Heart right ventricle (tissue), 16 donors: ENCODE measurements at regions not wholly inside any gene's neighbourhood (a gene's known extent, or its start where the extent isn't known, plus 50 kb on each side); places are given as distances from the start of the nearest gene placed in this dataset.

Source experiments
- ATAC-seq, 8 donors: fragments of 200-7000 bp; cut with Tn5 transposase; one replicate each; pipeline ENCODE4 v1.9.1; 2020; ENCODE audit warnings: mild to moderate bottlenecking in 8 of 8, moderate library complexity in 8 of 8, moderate number of reproducible peaks in 1 of 8
- DNase-seq, 2 donors: peaks; one replicate each; pipeline ENCODE4 v3.0.0-alpha.2; 2020
- H3K27ac ChIP-seq, 10 donors: fragments of 200-600 bp; sonication (generic) in 2 of 10; one replicate each; pipeline versions ENCODE4 v1.5.0 to v1.8.0; 2020 to 2022; ENCODE audit warnings: mild to moderate bottlenecking in 3 of 10
- H3K27me3 ChIP-seq, 7 donors: fragments of 200-600 bp; one replicate each; pipeline ENCODE4 v1.8.0; 2021 to 2022; ENCODE audit warnings: mild to moderate bottlenecking in 2 of 7
- H3K36me3 ChIP-seq, 9 donors: fragments of 200-600 bp; sonication (generic) in 1 of 9; one replicate each; pipeline versions ENCODE4 v1.5.0 to v1.8.0; 2020 to 2022; ENCODE audit warnings: mild to moderate bottlenecking in 2 of 9
- H3K4me1 ChIP-seq, 9 donors: fragments of 200-600 bp; sonication (generic) in 1 of 9; one replicate each; pipeline versions ENCODE4 v1.5.0 to v1.8.0; 2020 to 2022; ENCODE audit warnings: mild to moderate bottlenecking in 4 of 9
- H3K4me3 ChIP-seq, 10 donors: fragments of 200-600 bp; sonication (generic) in 2 of 10; one replicate each; pipeline versions ENCODE4 v1.5.0 to v1.8.0; 2020 to 2022; ENCODE audit warnings: mild to moderate bottlenecking in 7 of 10, moderate library complexity in 2 of 10
- H3K9me3 ChIP-seq, 11 donors: fragments of 200-600 bp in 10 of 11; sonication (generic) in 2 of 11; one replicate each; pipeline versions ENCODE4 v1.5.0 to v1.8.0; 2013 to 2022; ENCODE audit warnings: mild to moderate bottlenecking in 2 of 11, control low read depth in 1 of 11, moderate library complexity in 1 of 11
- CTCF ChIP-seq, 9 donors: fragments of 200-600 bp; sonication (generic) in 2 of 9; IDR thresholded peaks; one replicate each; pipeline versions ENCODE4 v1.5.0 to v1.8.0; 2021 to 2022; ENCODE audit warnings: antibody characterized with exemption in 9 of 9, mild to moderate bottlenecking in 5 of 9, moderate library complexity in 1 of 9
- WGBS, 2 donors: extraction: QIAGEN DNeasy Blood & Tissue Kit; methylation state at CpG; one replicate each; pipeline ENCODE4 v1.1.7; 2013; ENCODE audit warnings: inconsistent platforms in 1 of 2; 5-methylcytosine and 5-hydroxymethylcytosine counted together
- intact Hi-C, 10 donors: fragments of 100-400 bp; cut with DNase I; formaldehyde crosslinking; loops; one replicate each; pipeline versions ENCODE4 v1.11.1 to v1.14.2; 2022
- donor health status: Arrhythmogenic right ventricular cardiomyopathy.
- donor health status: ischemic (EF 13 %, LVEDD 7.1; RV severe dilation, severe dysfunction).
- donor health status: healthy with polysubstance abuse.
- donor health status: DM: no; HTN: yes; CAD: no.
- donor health status: DM: no; HTN: no; CAD: no.
- donor health status: ischemic (EF 25% LVEDD 6.9; RV normal size, moderate dysfunction).
- donor health status: ischemic (EF 25% LVEDD 5.7; RV mildly dilated, moderate dysfunction).
- donor health status: healthy.
- donor health status: DM: yes; HTN: yes; CAD: no.
- donor health status: Ischemic cardiomyopathy.
- donor health status: ischemic (EF 35%, LVEDD 5.7; RV mildly dilated, moderate dysfunction).
- donor health status: nonischemic (EF 11% LVEDD 7.7; RV severe dilation, severe dysfunction).
- donor health status: DM: yes; HTN: yes; CAD: no.
- donor health status: PGD.
- donor health status: ischemic (EF 29% LVEDD 5.4; RV normal size, mild dysfunction).
- donor health status: nonischemic (EF 23%, LVEDD 6.1; RV moderate dilation, normal function).

DNA sequence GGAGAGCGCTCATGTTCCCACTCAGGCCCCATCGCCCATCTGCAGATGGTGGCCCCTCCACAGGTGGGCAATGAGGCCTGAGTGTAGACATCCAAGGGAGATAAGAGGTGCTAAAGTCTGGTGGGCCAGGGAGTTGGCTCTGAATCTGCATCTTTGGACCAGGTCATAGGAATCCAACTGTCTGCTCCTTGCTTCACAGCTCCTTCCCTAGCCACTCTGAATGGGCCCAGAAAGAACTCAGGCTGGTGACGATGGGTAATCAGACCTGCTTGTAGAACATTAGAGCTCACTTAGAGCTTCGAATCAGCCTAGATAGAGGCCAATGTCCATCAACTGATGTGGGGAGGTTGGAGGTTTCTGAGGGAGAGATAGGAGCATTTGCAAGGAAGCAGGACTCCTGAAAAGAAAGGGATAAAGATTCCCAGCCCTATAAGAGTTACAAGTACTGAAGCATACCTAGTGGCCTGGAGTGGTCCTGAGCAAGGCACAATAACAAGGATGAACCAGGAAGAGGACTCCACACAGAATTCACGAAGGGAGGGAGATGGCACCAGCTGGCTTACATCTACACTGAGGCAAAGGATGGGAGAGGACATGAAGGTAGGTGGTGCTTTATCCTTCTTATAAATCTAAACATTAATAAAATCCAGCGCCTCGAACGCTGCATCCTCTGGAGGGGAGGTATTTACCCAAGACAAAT, 132.8 kb upstream of the ALDH1B1 start:
- WGBS, 2 donors: 86 to 89% methylated on average over 8 of the region's 8 CpGs

GRCh38 chr9:38259056-38259455, 133.4 kb upstream of the ALDH1B1 start:
- WGBS, 2 donors: 75 to 85% methylated on average over 2 of the region's 2 CpGs
- H3K9me3 ChIP-seq: peaks cover 0 to 15% (median 4%) of the 10 kb centered on the region in 11 donors
- no peaks in the 10 kb centered on the region for H3K4me1 ChIP-seq
- no peak for ATAC-seq
- no peak overlapping the region for H3K27ac ChIP-seq
- H3K27me3 ChIP-seq: no peaks in the 10 kb centered on the region
- no peak for TF ChIP-seq CTCF (IDR thresholded peaks at IDR 0.05)
- no peak overlapping the region for H3K4me3 ChIP-seq
- intact Hi-C loops: loop anchor here in 1 of 10 donors (10.0 kb wide), 1 partner anchor 46 kb away; no protein-coding TSS in a partner anchor
- DNase-seq: no peak
- no peaks in the 10 kb centered on the region for H3K36me3 ChIP-seq

More for the DNA sequence above, 132.8 kb upstream of the ALDH1B1 start:
- no peak for ATAC-seq
- TF ChIP-seq CTCF (IDR thresholded peaks at IDR 0.05): no peak
- H3K9me3 ChIP-seq: peaks cover 0 to 21% (median 7%) of the 10 kb centered on the region in 11 donors
- no peak for DNase-seq
- H3K27me3 ChIP-seq: no peaks in the 10 kb centered on the region
- no peak overlapping the region for H3K4me3 ChIP-seq
- H3K27ac ChIP-seq: no peak overlapping the region
- intact Hi-C loops: loop anchor here in 3 of 10 donors (5.0 to 10.0 kb wide), 4 partner anchors 45 to 95 kb away; no protein-coding TSS in a partner anchor
- no peaks in the 10 kb centered on the region for H3K36me3 ChIP-seq
- H3K4me1 ChIP-seq: no peaks in the 10 kb centered on the region

GRCh38 chr9:38257626-38258215, 134.8 kb upstream of the ALDH1B1 start:
- ATAC-seq (no peak), DNase-seq (no peak)
- Histone ChIP-seq H3K4me1 (no peaks in the 10 kb centered on the region), H3K27ac (no peak overlapping the region), H3K36me3 (no peaks in the 10 kb centered on the region), H3K4me3 (no peak overlapping the region), H3K27me3 (no peaks in the 10 kb centered on the region), H3K9me3 (peaks cover 0 to 4% (median 0%) of the 10 kb centered on the region in 11 donors)
- intact Hi-C loops: loop anchor here in 1 of 10 donors (10.0 kb wide), 1 partner anchor 47 kb away; no protein-coding TSS in a partner anchor
- WGBS, 2 donors: 84% methylated on average over 6 of the region's 6 CpGs
- no peak for TF ChIP-seq CTCF (IDR thresholded peaks at IDR 0.05)

DNA sequence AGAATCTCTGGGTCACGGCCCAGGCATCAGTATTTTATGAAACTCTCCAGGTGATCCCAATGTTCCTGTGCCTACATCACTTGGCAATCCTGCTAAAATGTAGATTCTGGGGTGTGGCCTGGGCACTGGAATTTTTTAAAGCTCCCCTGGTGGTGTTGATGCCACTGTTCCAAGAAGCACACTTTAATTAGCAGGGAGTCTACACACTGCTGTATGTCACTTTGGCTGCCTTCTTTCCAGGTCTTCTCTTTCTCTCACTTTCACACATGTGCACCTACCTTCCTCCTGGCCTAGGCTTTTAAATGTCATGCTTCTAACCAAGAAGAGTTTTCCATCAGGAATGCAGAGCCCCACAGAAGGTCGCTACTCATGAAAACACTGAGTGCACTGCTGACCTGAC, 136.0 kb upstream of the ALDH1B1 start:
- no peaks in the 10 kb centered on the region for H3K4me1 ChIP-seq
- no peak overlapping the region for H3K27ac ChIP-seq
- H3K27me3 ChIP-seq: no peaks in the 10 kb centered on the region
- WGBS, 2 donors: 88 to 93% methylated on average over 2 of the region's 2 CpGs
- DNase-seq (no peak), ATAC-seq (no peak)
- H3K36me3 ChIP-seq: no peaks in the 10 kb centered on the region
- TF ChIP-seq CTCF (IDR thresholded peaks at IDR 0.05): no peak
- H3K9me3 ChIP-seq: peaks cover 0 to 4% (median 0%) of the 10 kb centered on the region in 11 donors
- H3K4me3 ChIP-seq: no peak overlapping the region
- intact Hi-C loops: loop anchor here in 1 of 10 donors (10.0 kb wide), 1 partner anchor 48 kb away; no protein-coding TSS in a partner anchor
